ENCODE measurements at regions not wholly inside any gene's neighbourhood (a gene's known extent, or its start where the extent isn't known, plus 50 kb on each side); places are given as distances from the start of the nearest gene placed in this dataset.

GRCh38 chr12:19647806-19648556 is 208.7 kb downstream of the AEBP2 start:
- WGBS, result 82% methylated on average over 8 of the region's 8 CpGs
- TF ChIP-seq SP1 (IDR thresholded peaks at IDR 0.05), result no peak
- TF ChIP-seq TAF1 (conservative IDR thresholded peaks at IDR 0.05), result no peak
- TF ChIP-seq FOXA2 (IDR thresholded peaks at IDR 0.05), result no peak
- TF ChIP-seq YY1 (IDR thresholded peaks at IDR 0.05), result no peak
- TF ChIP-seq, protein P1, sequence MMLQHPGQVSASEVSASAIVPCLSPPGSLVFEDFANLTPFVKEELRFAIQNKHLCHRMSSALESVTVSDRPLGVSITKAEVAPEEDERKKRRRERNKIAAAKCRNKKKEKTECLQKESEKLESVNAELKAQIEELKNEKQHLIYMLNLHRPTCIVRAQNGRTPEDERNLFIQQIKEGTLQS (IDR thresholded peaks at IDR 0.05), result no peak
- no peak for TF ChIP-seq HNF4A (conservative IDR thresholded peaks at IDR 0.05)
- no peak for TF ChIP-seq GABPA (IDR thresholded peaks at IDR 0.05 in 1 of 2, conservative IDR thresholded peaks at IDR 0.05 in 1 of 2)
- no peak for TF ChIP-seq CTCF (IDR thresholded peaks at IDR 0.05; ENCODE audit: low read depth, low read length, missing input control)
- no peak for TF ChIP-seq REST (IDR thresholded peaks at IDR 0.05)
- TF ChIP-seq HNF4G (IDR thresholded peaks at IDR 0.05), result no peak
- TF ChIP-seq RAD21 (IDR thresholded peaks at IDR 0.05), result no peak
- TF ChIP-seq NR2F2 (IDR thresholded peaks at IDR 0.05), result no peak
- TF ChIP-seq FOXA1 (IDR thresholded peaks at IDR 0.05), result no peak
- TF ChIP-seq, protein P2, sequence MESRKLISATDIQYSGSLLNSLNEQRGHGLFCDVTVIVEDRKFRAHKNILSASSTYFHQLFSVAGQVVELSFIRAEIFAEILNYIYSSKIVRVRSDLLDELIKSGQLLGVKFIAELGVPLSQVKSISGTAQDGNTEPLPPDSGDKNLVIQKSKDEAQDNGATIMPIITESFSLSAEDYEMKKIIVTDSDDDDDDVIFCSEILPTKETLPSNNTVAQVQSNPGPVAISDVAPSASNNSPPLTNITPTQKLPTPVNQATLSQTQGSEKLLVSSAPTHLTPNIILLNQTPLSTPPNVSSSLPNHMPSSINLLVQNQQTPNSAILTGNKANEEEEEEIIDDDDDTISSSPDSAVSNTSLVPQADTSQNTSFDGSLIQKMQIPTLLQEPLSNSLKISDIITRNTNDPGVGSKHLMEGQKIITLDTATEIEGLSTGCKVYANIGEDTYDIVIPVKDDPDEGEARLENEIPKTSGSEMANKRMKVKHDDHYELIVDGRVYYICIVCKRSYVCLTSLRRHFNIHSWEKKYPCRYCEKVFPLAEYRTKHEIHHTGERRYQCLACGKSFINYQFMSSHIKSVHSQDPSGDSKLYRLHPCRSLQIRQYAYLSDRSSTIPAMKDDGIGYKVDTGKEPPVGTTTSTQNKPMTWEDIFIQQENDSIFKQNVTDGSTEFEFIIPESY (IDR thresholded peaks at IDR 0.05), result no peak
- no peak for TF ChIP-seq RXRA (IDR thresholded peaks at IDR 0.05)
- no peak for TF ChIP-seq JUND (IDR thresholded peaks at IDR 0.05)
- no peak for TF ChIP-seq EGR1 (IDR thresholded peaks at IDR 0.05; ENCODE audit: low read depth in 2 of 2)
- TF ChIP-seq, protein P3, sequence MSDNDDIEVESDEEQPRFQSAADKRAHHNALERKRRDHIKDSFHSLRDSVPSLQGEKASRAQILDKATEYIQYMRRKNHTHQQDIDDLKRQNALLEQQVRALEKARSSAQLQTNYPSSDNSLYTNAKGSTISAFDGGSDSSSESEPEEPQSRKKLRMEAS (IDR thresholded peaks at IDR 0.05), result no peak
- Histone ChIP-seq H3K36me3 (ENCODE audit: control insufficient read depth in 4 of 4, insufficient read depth in 3 of 4, low read depth in 1 of 4, low read length in 3 of 4) (no peaks in the 10 kb centered on the region), H3K9ac (ENCODE audit: low read depth in 1 of 2, low read length in 2 of 2) (no peak overlapping the region), H3K9me3 (ENCODE audit: control insufficient read depth in 4 of 4, low read length in 3 of 4) (no peaks in the 10 kb centered on the region), H3K4me3 (ENCODE audit: low read depth in 1 of 3, low read length in 3 of 3) (no peak overlapping the region), H3K27ac (ENCODE audit: low read depth in 1 of 2, low read length in 2 of 2) (no peak overlapping the region), H3K4me1 (ENCODE audit: control insufficient read depth in 4 of 4, insufficient read depth in 4 of 4, low read length in 3 of 4) (no peaks in the 10 kb centered on the region), H3K27me3 (ENCODE audit: control insufficient read depth in 4 of 4, insufficient read depth in 4 of 4, low read length in 3 of 4) (no peaks in the 10 kb centered on the region)
- no peak for DNase-seq (ENCODE audit: low spot score)
